ENCODE measurements at regions not wholly inside any gene's neighbourhood (a gene's known extent, or its start where the extent isn't known, plus 50 kb on each side); places are given as distances from the start of the nearest gene placed in this dataset.

GRCh38 chr18:24790347-24790746 is 329.9 kb downstream of the HRH4 start:
- no peak overlapping the region for H3K27ac ChIP-seq
- no peak overlapping the region for H3K4me3 ChIP-seq
- H3K27me3 ChIP-seq (replicated peaks; ENCODE audit: insufficient read depth) = no peaks in the 10 kb centered on the region
- no peaks in the 10 kb centered on the region for H3K9me3 ChIP-seq
- no peaks in the 10 kb centered on the region for H3K4me1 ChIP-seq (ENCODE audit: control insufficient read depth in 1 of 2, low read depth in 2 of 2)
- H3K36me3 ChIP-seq = no peaks in the 10 kb centered on the region
- no peak for ATAC-seq (ENCODE audit: insufficient number of reproducible peaks, low FRiP score, low read depth)
- TF ChIP-seq CTCF (IDR thresholded peaks at IDR 0.05) = no peak
- no peak for DNase-seq (ENCODE audit: low spot score)

- no peak for ATAC-seq (ENCODE audit: insufficient number of reproducible peaks, low FRiP score, low read depth)
- H3K4me3 ChIP-seq = no peak overlapping the region
- H3K4me1 ChIP-seq (ENCODE audit: control insufficient read depth in 1 of 2, low read depth in 2 of 2) = no peaks in the 10 kb centered on the region
- H3K27ac ChIP-seq = no peak overlapping the region
- H3K36me3 ChIP-seq = no peaks in the 10 kb centered on the region
- no peaks in the 10 kb centered on the region for H3K27me3 ChIP-seq (replicated peaks; ENCODE audit: insufficient read depth)
- H3K9me3 ChIP-seq = no peaks in the 10 kb centered on the region
- no peak for TF ChIP-seq CTCF (IDR thresholded peaks at IDR 0.05)
- no peak for DNase-seq (ENCODE audit: low spot score)
Observed at GRCh38 chr18:24791751-24792545, 331.5 kb downstream of the HRH4 start.

GRCh38 chr18:24793742-24794141 is 333.3 kb downstream of the HRH4 start:
- H3K4me1 ChIP-seq (ENCODE audit: control insufficient read depth in 1 of 2, low read depth in 2 of 2) = no peaks in the 10 kb centered on the region
- no peaks in the 10 kb centered on the region for H3K27me3 ChIP-seq (replicated peaks; ENCODE audit: insufficient read depth)
- H3K4me3 ChIP-seq = no peak overlapping the region
- H3K36me3 ChIP-seq = no peaks in the 10 kb centered on the region
- DNase-seq (ENCODE audit: low spot score) (no peak), ATAC-seq (ENCODE audit: insufficient number of reproducible peaks, low FRiP score, low read depth) (no peak)
- TF ChIP-seq CTCF (IDR thresholded peaks at IDR 0.05) = no peak
- H3K27ac ChIP-seq = no peak overlapping the region
- H3K9me3 ChIP-seq = no peaks in the 10 kb centered on the region

- no peak for TF ChIP-seq CTCF (IDR thresholded peaks at IDR 0.05)
- Histone ChIP-seq H3K9me3 (no peaks in the 10 kb centered on the region), H3K4me3 (no peak overlapping the region), H3K27ac (no peak overlapping the region), H3K4me1 (ENCODE audit: control insufficient read depth in 1 of 2, low read depth in 2 of 2) (no peaks in the 10 kb centered on the region), H3K27me3 (replicated peaks; ENCODE audit: insufficient read depth) (no peaks in the 10 kb centered on the region), H3K36me3 (no peaks in the 10 kb centered on the region)
- DNase-seq (ENCODE audit: low spot score) (no peak), ATAC-seq (ENCODE audit: insufficient number of reproducible peaks, low FRiP score, low read depth) (no peak)
Observed at GRCh38 chr18:24795129-24795528, 334.7 kb downstream of the HRH4 start.

- no peak for DNase-seq (ENCODE audit: low spot score)
- Histone ChIP-seq H3K36me3 (no peaks in the 10 kb centered on the region), H3K4me3 (no peak overlapping the region), H3K27me3 (replicated peaks; ENCODE audit: insufficient read depth) (no peaks in the 10 kb centered on the region), H3K27ac (no peak overlapping the region), H3K9me3 (no peaks in the 10 kb centered on the region), H3K4me1 (ENCODE audit: control insufficient read depth in 1 of 2, low read depth in 2 of 2) (no peaks in the 10 kb centered on the region)
- TF ChIP-seq CTCF (IDR thresholded peaks at IDR 0.05) = no peak
- no peak for ATAC-seq (ENCODE audit: insufficient number of reproducible peaks, low FRiP score, low read depth)
Observed at GRCh38 chr18:24797981-24798380, 337.5 kb downstream of the HRH4 start.

Measured in thoracic aorta (tissue), 2 donors.